Activated CD8-positive, alpha-beta memory T cell treated with anti-CD3 and anti-CD28 coated beads, Interleukin-2, amount 50 U/mL, for 48 hours (primary cell): ENCODE measurements at regions not wholly inside any gene's neighbourhood (a gene's known extent, or its start where the extent isn't known, plus 50 kb on each side); places are given as distances from the start of the nearest gene placed in this dataset.
"Not testable (repeated sequence)": the region's sequence is repeated elsewhere in the genome, so short reads cannot be mapped to it uniquely, and the experiment has no call there.

ENCODE experiments used
- DNase-seq: peaks from one replicate; pipeline ENCODE4 v3.0.0-alpha.2; 2020

DNA sequence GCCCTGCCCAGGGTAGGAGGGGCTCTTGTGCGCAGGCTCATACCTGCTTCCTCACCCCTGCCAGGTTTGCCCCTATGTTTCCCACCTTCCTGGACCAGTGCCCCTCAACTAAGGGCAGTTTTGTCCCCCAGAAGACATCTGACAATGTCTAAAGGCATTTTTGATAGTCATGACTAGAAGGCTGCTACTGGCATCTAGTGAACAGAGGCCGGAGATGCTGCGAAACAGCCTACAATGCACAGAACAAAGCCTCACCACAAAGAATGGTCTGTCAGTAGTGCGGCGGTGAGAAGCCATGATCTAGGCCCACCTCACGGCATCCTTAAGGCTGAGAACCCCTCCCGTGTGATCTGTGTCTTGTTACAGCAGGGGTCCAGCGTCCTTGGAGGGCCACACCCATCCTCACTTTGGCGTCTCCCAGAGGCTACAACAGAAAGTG lies 96.0 kb downstream of the TMEM17 start:
- no peak for DNase-seq

DNA sequence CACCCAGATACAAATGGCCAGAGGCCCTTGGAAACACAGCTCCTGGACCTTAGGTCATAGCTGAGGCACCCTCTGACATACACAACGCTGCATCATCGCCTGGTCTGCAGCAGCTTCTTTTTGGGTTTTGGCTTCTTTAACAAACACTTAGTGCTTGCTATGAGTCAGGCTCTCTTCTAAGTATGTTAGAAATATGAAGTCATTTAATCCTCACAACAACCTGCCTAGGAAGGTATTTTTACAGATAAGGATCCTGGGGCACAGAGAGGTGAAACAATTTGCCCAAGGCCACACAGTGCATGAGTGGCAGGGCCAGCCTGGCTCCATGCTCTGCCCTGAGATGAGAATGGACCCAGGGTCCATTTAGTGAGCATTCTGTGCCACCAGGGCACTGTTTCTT lies 96.6 kb downstream of the TMEM17 start:
- no peak for DNase-seq

GRCh38 chr2:62408241-62408677 lies 97.7 kb downstream of the TMEM17 start:
- DNase-seq, result no peak

GRCh38 chr2:62407838-62408237 lies 98.2 kb downstream of the TMEM17 start:
- DNase-seq, result no peak

DNA sequence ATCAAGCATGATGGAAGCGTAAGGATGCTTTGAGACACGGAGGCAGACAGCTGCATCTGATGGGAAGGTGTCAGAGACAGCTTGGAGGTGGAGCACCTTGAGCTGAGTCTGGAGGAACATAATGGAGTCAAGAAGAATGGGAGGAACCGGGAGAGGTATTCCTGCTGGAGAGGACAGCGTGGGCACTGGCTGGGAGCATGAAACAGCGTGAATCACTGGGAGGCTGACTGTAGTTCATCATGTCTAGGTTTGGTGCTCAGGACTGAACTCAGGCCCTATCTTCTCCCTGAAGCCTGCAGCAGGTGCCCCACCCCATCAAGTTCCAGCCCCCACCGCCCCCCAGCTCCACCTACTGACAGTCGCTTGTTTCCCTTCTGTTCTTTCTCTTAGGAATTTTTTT lies 98.6 kb downstream of the TMEM17 start:
- no peak for DNase-seq

- no peak for DNase-seq
These were observed 99.4 kb downstream of the TMEM17 start for GRCh38 chr2:62406573-62407043.

DNA sequence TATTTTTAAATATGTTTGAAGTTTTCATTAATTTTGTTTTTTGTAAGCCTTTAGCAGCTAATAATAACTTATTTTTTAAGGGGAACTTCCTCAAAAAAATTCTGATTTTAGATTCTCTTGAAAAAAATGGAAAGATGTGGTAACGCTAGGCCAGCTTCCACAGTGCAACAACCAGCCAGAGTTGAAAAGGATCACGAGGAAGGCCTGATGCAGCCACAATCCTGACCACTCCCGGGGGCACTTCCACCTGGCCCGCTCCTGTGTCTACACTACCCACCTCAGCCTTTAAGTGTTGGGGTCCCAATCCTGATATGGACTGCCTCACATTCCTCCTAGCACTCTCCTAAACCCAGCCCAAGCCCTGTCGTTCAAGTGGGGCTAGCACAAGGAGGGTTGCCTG lies 101.1 kb downstream of the TMEM17 start:
- DNase-seq, result no peak

- DNase-seq, result no peak
These were observed 103.8 kb downstream of the TMEM17 start for GRCh38 chr2:62402156-62402555.

DNA sequence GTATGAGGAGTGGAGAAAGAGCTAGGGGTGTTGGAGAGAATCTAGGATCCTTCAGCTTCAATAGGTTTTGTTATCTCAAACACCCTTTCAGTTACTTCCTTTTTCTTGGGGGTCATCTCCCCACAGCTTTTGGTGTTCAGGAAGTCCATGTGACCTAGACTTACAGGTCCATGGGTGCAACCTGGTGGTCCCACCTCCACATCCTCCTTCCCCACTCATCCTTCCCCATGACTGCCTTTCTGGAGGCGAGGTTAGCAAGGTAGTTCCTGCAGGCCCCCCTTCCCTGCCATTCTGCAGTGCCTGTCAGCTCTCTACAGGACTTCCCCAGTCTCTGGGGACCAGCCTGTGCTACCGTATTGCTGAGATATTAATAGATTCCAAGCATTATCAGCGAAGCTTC lies 107.6 kb downstream of the TMEM17 start:
- DNase-seq, result no peak

GRCh38 chr2:62396880-62397279 lies 109.1 kb downstream of the TMEM17 start:
- DNase-seq, result no peak

DNA sequence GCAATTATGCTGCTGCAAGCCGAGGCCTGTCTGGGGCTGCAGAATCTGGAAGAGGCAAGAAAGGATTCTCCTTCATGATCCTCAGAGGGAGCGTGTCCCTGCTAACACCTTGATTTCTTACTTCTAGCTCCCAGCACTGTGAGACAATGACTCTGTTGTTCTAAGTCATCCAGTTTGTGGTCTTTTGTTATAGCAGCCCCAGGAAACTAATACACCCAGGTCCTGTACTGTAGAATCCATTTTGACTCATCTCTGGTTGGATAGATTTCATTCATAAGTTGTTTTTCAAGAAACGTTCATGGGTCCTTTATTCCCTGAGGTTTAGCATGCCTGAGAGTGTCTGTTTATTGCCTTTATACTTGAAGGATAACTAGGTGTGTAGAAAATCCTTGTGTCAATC lies 112.7 kb downstream of the TMEM17 start:
- DNase-seq, result no peak

- no peak for DNase-seq
These were observed 114.3 kb downstream of the TMEM17 start for GRCh38 chr2:62391696-62392095.

DNA sequence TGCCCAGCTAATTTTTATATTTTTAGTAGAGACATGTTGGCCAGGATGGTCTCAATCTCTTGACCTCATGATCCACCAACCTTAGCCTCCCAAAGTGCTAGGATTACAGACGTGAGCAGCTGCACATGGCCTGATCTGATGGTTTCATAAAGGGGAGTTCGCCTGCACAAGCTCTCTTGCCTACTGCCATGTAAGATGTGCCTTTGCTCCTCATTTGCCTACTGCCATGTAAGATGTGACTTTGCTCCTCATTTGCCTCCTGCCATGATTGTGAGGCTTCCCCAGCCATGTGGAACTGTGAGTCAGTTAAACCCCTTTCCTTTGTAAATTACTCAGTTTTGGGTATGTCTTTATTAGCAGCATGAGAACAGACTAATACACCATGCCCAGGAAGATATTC lies 119.6 kb downstream of the TMEM17 start:
- not testable (repeated sequence) for DNase-seq

- no peak for DNase-seq
These were observed 122.1 kb downstream of the TMEM17 start for GRCh38 chr2:62383846-62384245.

DNA sequence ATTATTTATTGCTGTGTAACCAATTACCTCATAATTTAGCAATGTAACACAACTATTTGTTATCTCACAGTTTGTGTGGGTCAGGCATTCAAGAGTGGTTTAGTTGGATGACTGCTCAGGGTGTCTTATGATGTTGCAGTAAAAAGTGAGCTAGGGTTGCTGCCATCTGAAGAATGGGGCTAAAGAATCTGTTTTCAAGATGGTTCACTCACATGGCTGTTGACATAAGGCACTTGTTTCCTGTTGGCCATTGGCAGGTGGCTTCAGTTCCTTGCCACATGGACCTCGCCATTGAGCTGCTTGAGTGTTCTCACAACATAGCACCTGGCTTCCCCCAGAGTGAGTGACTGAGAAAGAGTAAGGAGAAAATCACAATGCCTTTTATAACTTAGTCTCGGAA lies 123.2 kb downstream of the TMEM17 start:
- DNase-seq, result no peak

- DNase-seq, result no peak
These were observed 123.9 kb downstream of the TMEM17 start for GRCh38 chr2:62382122-62382521.

GRCh38 chr2:62381656-62382055 lies 124.3 kb downstream of the TMEM17 start:
- DNase-seq, result no peak

GRCh38 chr2:62379566-62379965 lies 126.4 kb downstream of the TMEM17 start:
- DNase-seq, result no peak

DNA sequence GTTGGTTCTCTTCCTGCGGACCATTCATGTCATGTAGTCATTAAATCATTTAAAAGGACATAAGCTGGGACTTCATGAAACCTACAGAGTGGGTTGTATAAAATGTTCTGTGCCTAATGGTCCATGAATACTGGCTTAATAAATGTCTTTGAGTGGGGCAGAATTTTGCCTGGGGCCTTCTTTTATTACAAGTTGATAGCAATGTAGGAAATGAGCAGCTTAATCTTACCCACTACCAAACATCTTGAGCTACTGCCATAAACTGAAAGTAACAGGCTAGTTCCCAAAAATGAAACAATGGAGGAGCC lies 130.9 kb downstream of the TMEM17 start:
- DNase-seq, result no peak

DNA sequence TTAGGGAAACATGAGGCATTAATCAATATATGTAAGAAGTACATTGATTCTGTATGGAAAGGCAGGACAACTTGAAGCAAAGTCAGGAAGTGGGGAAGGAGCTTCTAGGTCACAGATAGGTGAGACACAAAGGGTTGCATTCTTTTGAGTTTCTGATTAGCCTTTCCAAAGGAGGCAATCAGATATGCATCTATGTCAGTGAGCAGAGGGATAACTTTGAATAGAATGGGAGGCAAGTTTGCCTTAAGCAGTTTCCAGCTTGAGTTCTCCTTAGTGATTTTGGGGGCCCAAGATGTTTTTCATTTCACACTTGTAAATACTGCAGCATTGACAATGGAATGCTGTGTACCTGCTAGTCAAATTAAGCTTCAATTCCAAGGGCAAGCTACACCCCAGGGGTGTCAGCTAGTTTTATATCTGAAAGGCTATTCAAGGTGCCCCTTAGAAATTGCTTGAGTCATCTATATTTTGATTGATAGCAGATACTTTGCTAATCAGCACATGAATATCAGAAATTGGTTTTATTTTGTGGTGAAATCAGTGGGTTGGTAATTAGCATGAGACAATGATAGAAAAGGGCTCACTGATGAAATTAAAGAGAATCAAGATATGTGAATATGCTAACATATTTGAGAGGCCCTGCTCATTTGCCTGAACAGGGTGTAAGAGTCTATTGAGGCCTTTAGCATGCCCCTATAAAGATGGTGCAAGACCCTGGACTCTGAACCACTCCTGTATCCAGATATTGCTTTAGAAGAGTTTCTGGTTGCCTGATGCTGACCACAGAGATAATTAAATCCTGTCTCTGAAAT lies 131.5 kb downstream of the TMEM17 start:
- no peak for DNase-seq

GRCh38 chr2:62372824-62373223 lies 133.2 kb downstream of the TMEM17 start:
- no peak for DNase-seq

DNA sequence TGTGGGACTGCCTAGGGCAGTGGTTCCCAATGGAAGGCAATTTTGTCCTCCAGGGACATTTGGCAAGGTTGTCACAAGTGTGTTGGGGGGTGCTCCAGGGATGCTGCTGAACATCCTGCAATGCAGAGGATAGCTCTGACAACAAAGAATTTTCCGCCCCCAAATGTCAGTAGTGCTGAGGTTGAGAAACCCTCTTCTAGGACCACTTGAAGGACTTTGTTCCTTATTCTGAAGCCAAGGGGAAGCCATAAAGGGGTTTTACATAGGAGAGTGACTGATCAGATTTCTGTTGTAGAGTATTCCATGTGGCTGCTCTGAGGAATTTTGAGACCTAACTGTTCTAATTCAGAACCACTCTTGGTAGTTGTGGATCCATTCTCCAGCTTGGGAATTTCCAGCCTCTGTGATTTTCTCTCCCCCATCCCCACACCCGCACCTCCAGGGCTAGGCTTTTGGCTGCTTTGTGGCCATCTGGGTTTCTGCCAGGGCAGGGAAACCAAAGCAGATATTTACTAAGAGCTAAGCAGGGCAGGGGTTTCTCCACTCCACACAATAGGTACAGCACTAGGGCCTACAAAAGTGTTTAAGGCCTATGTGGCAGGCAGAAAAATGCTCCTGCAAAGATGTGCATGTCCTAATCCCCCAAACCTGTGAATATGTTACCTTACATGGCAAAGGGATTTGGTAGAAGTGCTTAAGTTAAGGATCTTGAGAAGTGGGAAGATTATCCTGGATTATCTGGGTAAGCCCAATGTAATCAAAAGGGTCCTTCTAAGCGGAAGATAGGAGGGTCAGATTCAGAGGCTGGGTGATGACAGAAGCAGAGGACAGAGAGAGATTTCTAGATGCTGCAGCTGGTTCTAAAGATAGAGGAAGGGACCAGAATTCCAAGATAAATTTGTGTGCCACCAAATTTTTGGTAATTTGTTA lies 135.4 kb downstream of the TMEM17 start:
- no peak for DNase-seq

DNA sequence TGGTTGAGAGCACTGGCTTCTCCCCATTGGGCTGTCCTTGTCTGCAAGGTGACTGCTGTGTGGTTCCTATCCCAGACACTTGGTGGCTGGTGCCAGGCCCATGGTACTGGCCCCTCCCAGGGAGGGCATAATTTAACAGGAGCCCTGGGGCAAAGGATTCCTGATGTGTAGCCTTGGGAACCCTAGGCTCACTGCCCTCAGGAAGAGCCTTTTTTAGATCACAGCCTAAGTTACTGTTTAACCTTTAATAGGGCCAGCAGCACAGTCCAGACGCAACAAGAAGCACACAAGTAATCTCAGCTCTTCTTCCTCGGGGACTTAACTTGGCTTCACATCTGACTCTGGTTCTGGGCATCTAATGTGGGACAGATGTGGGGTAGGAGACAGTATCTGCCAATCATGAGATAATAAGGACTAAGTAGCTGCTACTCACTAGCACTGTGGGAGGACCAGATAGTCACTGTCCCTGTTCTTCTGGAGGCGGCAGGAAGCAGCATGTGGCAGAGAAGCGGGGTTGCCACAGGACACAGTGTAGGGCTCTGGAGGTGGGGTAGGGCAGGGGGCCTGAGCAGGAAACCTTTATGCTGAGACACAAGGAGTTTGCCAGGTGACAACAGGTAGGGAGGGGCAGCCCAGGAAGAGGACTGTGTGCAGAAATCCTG lies 136.3 kb downstream of the TMEM17 start:
- DNase-seq, result no peak
